Karpas-422 (cell line): ENCODE measurements at regions not wholly inside any gene's neighbourhood (a gene's known extent, or its start where the extent isn't known, plus 50 kb on each side); places are given as distances from the start of the nearest gene placed in this dataset.

Experiments used
- DNase-seq: peaks from one replicate; pipeline ENCODE4 v3.0.0-alpha.2; 2015
- H2AFZ ChIP-seq: fragments of 200-600 bp; sonication (generic); 2 replicates; pipeline ENCODE4 v1.6.1; 2014; ENCODE audit warnings: antibody characterized with exemption, low read length, mixed read lengths
- H3K27ac ChIP-seq: fragments of 200-600 bp; sonication (generic); 2 replicates; pipeline ENCODE4 v1.5.1; 2014; ENCODE audit warnings: mild to moderate bottlenecking, low read length, moderate library complexity
- H3K27me3 ChIP-seq: fragments of 200-600 bp; sonication (generic); 2 replicates; pipeline ENCODE4 v1.6.1; 2014; ENCODE audit warnings: low read length, mixed read lengths
- H3K36me3 ChIP-seq: fragments of 200-600 bp; sonication (generic); 2 replicates; pipeline ENCODE4 v1.6.1; 2014; ENCODE audit warnings: low read length, mixed read lengths; ENCODE audit not compliant: insufficient read depth
- H3K4me1 ChIP-seq: fragments of 200-600 bp; sonication (generic); 2 replicates; pipeline ENCODE4 v1.6.1; 2014; ENCODE audit warnings: mild to moderate bottlenecking, low read length, mixed read lengths
- H3K4me2 ChIP-seq: fragments of 200-600 bp; sonication (generic); 2 replicates; pipeline ENCODE4 v1.6.1; 2014; ENCODE audit warnings: low read length, low read depth, mild to moderate bottlenecking; ENCODE audit not compliant: poor library complexity, severe bottlenecking
- H3K4me3 ChIP-seq: fragments of 200-600 bp; sonication (generic); 2 replicates; pipeline ENCODE4 v1.5.1; 2014; ENCODE audit warnings: mild to moderate bottlenecking, antibody characterized with exemption, low read length, mixed read lengths
- H3K79me2 ChIP-seq: fragments of 200-600 bp; sonication (generic); 2 replicates; pipeline ENCODE4 v1.6.1; 2014; ENCODE audit warnings: mild to moderate bottlenecking, low read length, mixed read lengths
- H3K9ac ChIP-seq: fragments of 200-600 bp; sonication (generic); 2 replicates; pipeline ENCODE4 v1.6.0; 2014; ENCODE audit warnings: low read length
- H3K9me2 ChIP-seq: fragments of 200-600 bp; sonication (generic), shearing (Covaris generic); replicated peaks from 2 replicates; pipeline ENCODE4 v1.6.0; 2014; ENCODE audit warnings: mild to moderate bottlenecking, low read length, moderate library complexity; ENCODE audit not compliant: insufficient read depth
- H3K9me3 ChIP-seq: fragments of 300-700, 200-600 bp; sonication (generic); 2 replicates; pipeline ENCODE4 v1.6.1; 2014; ENCODE audit warnings: low read length, mixed read lengths
- H4K20me1 ChIP-seq: fragments of 200-600 bp; sonication (generic); 2 replicates; pipeline ENCODE4 v1.6.1; 2014; ENCODE audit warnings: mild to moderate bottlenecking, antibody characterized with exemption, low read length, low read depth; ENCODE audit not compliant: insufficient read depth

DNA sequence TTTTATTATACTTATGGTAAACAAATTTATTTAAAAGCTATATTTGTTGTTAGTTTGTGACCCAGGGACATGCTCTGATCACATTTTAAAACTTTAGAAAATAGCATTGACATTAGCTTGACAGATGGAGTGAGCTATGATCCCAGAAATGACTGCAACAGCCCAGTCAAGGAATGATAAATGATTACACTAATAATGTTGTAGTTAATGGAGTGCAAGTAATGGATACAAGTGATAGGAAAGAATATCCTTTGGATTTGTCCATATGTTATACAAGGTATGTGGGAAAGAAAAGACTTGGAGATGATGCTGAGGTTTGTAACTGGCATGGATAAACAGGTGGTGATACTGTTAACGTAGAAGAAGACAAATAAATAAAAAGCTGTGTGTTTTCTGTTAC, 1908.7 kb downstream of the MRPL39 start:
- Histone ChIP-seq H3K4me1 (no peaks in the 10 kb centered on the region), H3K79me2 (no peaks in the 10 kb centered on the region), H3K27ac (no peak overlapping the region), H3K4me2 (no peak overlapping the region), H4K20me1 (no peaks in the 10 kb centered on the region), H2AFZ (no peak overlapping the region), H3K36me3 (no peaks in the 10 kb centered on the region), H3K9me3 (peaks cover 33% of the 10 kb centered on the region), H3K9me2 (no peaks in the 10 kb centered on the region), H3K9ac (no peak overlapping the region), H3K27me3 (no peaks in the 10 kb centered on the region), H3K4me3 (no peak overlapping the region)
- no peak for DNase-seq

DNA sequence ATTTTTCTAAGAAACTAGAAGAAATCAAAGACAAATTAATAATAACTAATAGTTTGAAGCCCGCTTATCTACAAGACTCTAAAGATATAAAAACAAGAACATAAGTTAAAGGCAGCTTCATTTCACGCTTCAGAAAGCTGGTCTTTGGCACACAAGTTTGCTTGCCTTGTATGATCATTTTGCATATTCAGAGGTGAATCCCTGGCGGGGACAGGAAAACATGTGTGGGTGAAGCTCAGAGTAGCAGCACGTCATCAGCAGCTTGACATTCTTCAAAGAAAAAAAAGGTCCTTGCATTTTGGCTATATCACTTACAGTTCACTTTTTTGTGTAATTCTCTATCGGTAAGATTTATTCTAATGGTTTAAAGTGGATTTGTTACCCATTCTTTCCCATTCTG, 1911.8 kb downstream of the MRPL39 start:
- Histone ChIP-seq H3K36me3 (no peaks in the 10 kb centered on the region), H3K27ac (no peak overlapping the region), H2AFZ (no peak overlapping the region), H3K9ac (no peak overlapping the region), H3K4me1 (no peaks in the 10 kb centered on the region), H3K4me3 (no peak overlapping the region), H4K20me1 (no peaks in the 10 kb centered on the region), H3K4me2 (no peak overlapping the region), H3K27me3 (no peaks in the 10 kb centered on the region), H3K9me2 (no peaks in the 10 kb centered on the region), H3K9me3 (peaks cover 30% of the 10 kb centered on the region), H3K79me2 (no peaks in the 10 kb centered on the region)
- no peak for DNase-seq

- Histone ChIP-seq H3K27ac (no peak overlapping the region), H3K4me1 (no peaks in the 10 kb centered on the region), H3K36me3 (no peaks in the 10 kb centered on the region), H3K9me2 (no peaks in the 10 kb centered on the region), H3K9me3 (peaks cover 22% of the 10 kb centered on the region), H2AFZ (no peak overlapping the region), H3K4me3 (no peak overlapping the region), H4K20me1 (no peaks in the 10 kb centered on the region), H3K27me3 (no peaks in the 10 kb centered on the region), H3K79me2 (no peaks in the 10 kb centered on the region), H3K9ac (no peak overlapping the region), H3K4me2 (no peak overlapping the region)
- DNase-seq, result no peak
Observed at GRCh38 chr21:23694390-23694789, 1912.9 kb downstream of the MRPL39 start.

GRCh38 chr21:23690316-23690715, 1917.0 kb downstream of the MRPL39 start:
- DNase-seq, result no peak
- Histone ChIP-seq H3K4me3 (no peak overlapping the region), H3K9ac (no peak overlapping the region), H2AFZ (no peak overlapping the region), H3K27me3 (no peaks in the 10 kb centered on the region), H3K4me1 (no peaks in the 10 kb centered on the region), H3K9me2 (no peaks in the 10 kb centered on the region), H4K20me1 (no peaks in the 10 kb centered on the region), H3K27ac (no peak overlapping the region), H3K79me2 (no peaks in the 10 kb centered on the region), H3K9me3 (peaks cover 27% of the 10 kb centered on the region), H3K4me2 (no peak overlapping the region), H3K36me3 (no peaks in the 10 kb centered on the region)

GRCh38 chr21:23686737-23687523, 1920.4 kb downstream of the MRPL39 start:
- Histone ChIP-seq H3K4me1 (no peaks in the 10 kb centered on the region), H3K4me2 (no peak overlapping the region), H3K9me3 (peaks cover 22% of the 10 kb centered on the region), H3K9me2 (no peaks in the 10 kb centered on the region), H3K27me3 (no peaks in the 10 kb centered on the region), H4K20me1 (no peaks in the 10 kb centered on the region), H3K4me3 (no peak overlapping the region), H3K27ac (no peak overlapping the region), H3K79me2 (no peaks in the 10 kb centered on the region), H3K36me3 (no peaks in the 10 kb centered on the region), H2AFZ (no peak overlapping the region), H3K9ac (no peak overlapping the region)
- DNase-seq, result no peak

GRCh38 chr21:23684431-23684830, 1922.8 kb downstream of the MRPL39 start:
- Histone ChIP-seq H3K36me3 (no peaks in the 10 kb centered on the region), H4K20me1 (no peaks in the 10 kb centered on the region), H3K79me2 (no peaks in the 10 kb centered on the region), H3K4me2 (no peak overlapping the region), H3K4me3 (no peak overlapping the region), H3K27ac (no peak overlapping the region), H3K9ac (no peak overlapping the region), H3K4me1 (no peaks in the 10 kb centered on the region), H3K9me2 (no peaks in the 10 kb centered on the region), H2AFZ (no peak overlapping the region), H3K9me3 (peaks cover 25% of the 10 kb centered on the region), H3K27me3 (no peaks in the 10 kb centered on the region)
- DNase-seq, result no peak

- Histone ChIP-seq H3K4me3 (no peak overlapping the region), H3K27ac (no peak overlapping the region), H3K79me2 (no peaks in the 10 kb centered on the region), H3K36me3 (no peaks in the 10 kb centered on the region), H3K9ac (no peak overlapping the region), H4K20me1 (no peaks in the 10 kb centered on the region), H3K4me2 (no peak overlapping the region), H3K27me3 (no peaks in the 10 kb centered on the region), H3K4me1 (no peaks in the 10 kb centered on the region), H2AFZ (no peak overlapping the region), H3K9me2 (no peaks in the 10 kb centered on the region), H3K9me3 (peaks cover 44% of the 10 kb centered on the region)
- DNase-seq, result no peak
Observed at GRCh38 chr21:23664193-23664694, 1943.0 kb downstream of the MRPL39 start.

DNA sequence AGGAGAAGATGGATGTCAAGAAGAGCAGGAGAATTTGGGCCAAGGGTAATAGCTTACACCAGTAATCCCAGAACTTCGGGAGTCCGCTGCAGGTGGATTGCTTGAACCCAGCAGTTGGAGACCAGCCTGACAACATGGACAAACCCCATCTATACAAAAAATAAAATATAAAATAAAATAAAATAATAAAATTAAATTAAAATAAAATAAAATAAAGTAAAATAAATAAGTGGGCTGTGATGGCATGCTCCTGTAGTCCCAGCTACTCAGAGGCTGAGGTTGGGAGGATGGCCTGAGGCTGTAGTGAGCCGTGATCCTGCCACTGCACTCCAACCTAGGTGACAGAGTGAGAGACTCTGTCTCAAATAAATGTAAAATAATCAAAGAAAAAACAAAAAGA, 1946.7 kb downstream of the MRPL39 start:
- H3K9me2 ChIP-seq, result no peaks in the 10 kb centered on the region
- no peaks in the 10 kb centered on the region for H3K27me3 ChIP-seq
- no peak overlapping the region for H3K4me2 ChIP-seq
- no peaks in the 10 kb centered on the region for H4K20me1 ChIP-seq
- H3K9me3 ChIP-seq, result peaks cover 46% of the 10 kb centered on the region
- no peaks in the 10 kb centered on the region for H3K4me1 ChIP-seq
- no peak overlapping the region for H3K4me3 ChIP-seq
- H3K36me3 ChIP-seq, result no peaks in the 10 kb centered on the region
- H2AFZ ChIP-seq, result no peak overlapping the region
- DNase-seq, result no peak
- no peaks in the 10 kb centered on the region for H3K79me2 ChIP-seq
- no peak overlapping the region for H3K9ac ChIP-seq
- no peak overlapping the region for H3K27ac ChIP-seq
